GM19025 (cell line): ENCODE measurements at regions not wholly inside any gene's neighbourhood (a gene's known extent, or its start where the extent isn't known, plus 50 kb on each side); places are given as distances from the start of the nearest gene placed in this dataset.

ENCODE experiments used
- ATAC-seq: cut with Tn5 transposase; IDR thresholded peaks from one replicate; pipeline ENCODE4 v1.9.1; 2021; ENCODE audit warnings: mild to moderate bottlenecking, low read depth, moderate library complexity; ENCODE audit not compliant: unreplicated experiment

DNA sequence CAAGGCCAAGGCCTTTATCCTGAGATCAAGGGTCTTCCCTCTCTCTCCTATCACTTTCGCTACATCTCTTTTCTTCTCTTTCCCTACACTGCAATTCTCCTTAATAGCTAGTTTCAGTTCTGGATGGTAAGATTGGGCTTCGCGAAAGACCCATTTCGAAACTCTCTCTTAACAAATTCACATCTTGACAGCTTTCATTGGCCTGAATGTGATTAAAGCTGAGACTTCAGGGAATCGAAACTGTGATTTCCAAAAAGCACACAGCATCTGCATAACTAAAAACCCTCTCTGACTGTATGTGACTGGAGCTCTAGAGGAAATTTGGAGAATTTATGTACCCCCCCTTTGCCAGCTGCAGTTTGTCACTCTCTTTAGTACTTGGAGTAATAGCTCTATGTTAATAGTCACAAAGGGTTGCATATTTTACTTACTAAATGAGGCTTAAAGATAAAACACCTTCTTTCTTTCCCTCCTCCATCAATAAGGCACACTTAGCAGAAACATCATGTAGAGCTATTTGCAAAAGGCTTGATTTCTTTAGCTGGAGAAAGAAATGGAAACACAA, 105.3 kb upstream of the FAM20A start:
- no peak for ATAC-seq

DNA sequence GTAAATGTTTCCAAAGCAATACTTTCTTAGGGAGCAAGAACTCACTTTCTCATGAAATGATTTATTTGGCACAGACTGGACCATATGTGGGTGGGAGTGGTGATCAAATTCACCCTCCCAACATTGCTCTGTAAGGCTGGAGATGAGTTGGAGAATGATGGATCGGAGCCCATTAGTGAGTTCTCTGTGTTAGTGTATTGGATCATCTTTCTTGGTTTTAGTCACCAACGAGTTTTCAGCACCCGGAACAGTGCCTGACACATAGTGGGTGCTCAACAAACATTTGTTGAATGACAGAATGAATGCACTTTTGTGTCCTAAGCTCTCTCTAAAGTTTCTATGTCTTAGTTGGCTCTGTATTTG, 104.5 kb upstream of the FAM20A start:
- ATAC-seq = no peak

DNA sequence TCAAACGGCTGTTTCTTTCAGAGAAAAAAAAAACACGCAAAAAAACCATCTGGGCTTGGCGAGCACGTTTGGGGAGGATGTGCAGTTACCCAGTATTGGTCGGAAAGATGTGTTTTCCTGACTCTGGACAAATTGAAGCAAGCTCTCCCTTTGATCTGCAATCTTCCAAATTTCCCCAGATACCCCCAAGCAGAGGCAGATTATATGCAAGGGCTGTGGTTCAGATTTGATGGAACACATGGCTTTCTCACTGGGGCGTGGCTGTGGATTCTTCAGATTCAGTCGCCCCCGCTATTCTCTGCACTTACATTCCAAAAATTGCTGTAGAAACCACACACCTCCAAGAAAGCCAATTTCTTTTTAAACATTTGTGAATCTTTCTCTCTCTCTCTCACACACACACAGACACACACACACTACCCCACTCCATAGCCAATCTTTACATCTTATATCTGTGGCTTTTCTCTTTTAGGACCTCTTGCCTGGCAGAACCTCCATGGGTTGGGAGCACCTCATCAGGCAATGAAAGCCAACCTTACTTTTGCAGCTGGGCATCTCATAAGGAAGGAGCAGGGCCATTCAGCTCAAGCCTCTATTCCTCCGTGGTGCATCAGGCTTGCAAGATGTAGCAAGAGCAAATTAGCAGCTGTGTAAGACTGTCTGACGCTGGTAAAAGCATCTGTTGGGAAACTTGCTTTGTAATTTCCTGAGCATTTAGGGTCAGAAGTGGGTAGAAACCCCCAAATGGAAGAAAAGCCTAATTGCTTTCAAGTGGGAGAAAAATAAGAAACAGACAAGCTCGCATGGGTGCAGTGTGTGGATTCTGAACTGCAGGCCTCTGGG, 103.9 kb upstream of the FAM20A start:
- no peak for ATAC-seq

DNA sequence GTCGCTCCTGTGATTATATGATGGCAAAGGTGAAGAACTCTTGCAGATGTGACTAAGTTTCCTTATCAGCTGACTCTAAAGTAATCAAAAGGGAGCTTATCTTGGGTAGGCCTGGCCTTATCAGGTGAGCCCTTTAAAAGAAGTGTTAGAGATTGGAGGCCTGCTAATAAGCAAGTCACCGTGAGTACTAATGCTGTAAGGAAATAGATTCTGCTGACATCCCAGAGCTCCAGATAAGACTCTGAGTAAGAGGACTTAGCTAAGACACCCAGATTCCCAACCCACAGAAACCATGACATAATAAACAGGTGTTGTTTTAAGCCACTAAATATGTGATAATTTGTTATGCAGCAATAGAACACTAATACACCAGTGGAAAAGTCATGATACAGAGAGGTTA, 99.9 kb upstream of the FAM20A start:
- ATAC-seq = no peak

DNA sequence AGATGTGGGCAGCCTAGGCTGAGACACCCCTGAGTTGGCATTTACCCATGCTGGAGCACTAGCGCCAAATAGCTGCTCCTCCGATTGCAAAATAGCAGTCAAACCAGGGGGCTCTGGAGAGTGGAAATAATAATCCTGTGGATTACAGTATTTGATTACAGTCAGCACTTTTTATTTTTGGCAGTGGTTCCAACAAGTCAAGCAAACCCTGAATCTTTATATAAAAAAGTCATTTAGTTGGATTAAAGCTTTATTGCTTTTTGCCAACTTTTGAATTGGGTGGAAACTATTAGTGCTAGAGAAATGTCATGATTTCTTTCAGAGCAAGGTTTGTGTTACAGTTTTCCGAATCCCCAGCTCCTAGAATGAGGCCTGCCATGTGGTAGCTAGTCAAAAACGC, 99.3 kb upstream of the FAM20A start:
- no peak for ATAC-seq

DNA sequence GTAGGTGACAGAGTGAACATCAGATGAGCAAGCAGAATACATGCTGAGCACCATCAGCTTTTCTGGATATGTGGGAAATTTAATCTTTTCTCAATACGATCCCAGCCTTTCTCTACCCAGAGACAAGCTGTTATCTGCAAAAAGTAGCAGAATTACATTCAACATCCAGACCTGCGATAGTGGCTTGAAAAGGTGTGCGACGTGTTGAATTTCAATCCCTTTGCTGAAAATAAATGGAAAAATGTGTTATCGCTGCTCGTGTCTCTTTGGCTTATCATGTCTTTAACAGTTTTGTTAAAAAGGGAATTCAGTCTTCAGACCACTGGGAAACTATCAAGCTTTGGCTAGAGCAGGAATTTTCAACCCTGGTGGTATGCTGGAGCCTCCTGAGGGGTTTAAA, 98.8 kb upstream of the FAM20A start:
- no peak for ATAC-seq

DNA sequence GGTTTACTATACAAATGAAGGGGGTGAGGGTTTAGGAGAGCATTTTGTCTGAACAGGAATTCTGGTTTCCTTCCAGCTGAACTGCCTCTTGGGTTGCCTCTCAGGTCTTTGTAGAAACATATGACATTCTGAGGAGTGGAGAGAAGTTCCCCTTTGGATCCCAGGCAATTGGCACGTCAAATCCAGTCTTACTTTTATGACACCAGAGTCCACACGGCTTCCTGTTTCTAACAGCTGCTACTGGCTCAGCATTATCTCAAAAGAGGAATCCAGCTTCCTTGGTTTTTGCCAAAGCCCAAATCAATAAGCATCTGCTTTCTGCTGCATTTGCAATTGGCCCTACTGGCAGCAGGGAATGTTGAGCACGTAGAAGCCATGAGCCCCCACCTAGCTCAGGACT, 97.6 kb upstream of the FAM20A start:
- no peak for ATAC-seq

DNA sequence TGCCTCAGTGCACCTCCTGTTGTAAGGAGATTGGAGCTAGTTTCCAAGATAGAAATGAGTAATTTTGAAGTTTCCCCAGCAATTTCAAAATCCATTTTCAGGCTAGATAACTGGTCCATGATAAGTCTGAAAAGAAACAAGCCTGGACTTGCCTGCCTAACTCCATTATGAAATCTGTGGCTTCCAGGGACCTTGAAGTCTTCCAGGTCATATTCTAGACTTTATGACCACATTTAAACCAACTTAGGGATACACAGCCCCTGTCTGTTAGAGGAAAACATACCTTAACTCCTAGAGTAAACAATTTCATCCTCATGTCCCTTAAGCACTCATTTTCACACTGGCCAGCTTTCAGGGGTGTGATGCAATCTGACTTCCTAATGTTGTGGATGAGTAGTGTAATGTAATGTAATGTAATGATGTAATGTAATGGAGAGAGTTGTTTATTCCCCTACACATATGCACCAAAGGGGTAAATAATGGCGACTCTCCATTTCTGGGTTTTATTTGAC, 96.7 kb upstream of the FAM20A start:
- no peak for ATAC-seq

DNA sequence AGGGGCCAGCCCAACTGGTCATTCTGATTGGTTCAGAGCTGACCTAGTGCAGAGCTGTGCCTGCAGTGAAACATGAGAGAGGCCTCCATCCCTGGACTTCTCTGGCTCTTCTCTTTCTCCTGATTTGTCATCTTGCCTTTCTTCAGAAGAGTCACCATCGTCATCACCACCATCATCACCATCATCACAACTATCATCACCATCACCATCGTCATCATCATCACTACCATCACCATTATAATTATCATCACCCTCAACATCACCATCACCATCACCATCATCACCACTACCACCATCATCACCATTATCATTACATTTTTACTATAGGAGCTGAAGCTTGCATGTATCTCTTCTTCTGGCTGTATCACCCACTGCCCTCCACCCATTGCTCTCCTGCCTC, 94.5 kb upstream of the FAM20A start:
- no peak for ATAC-seq

DNA sequence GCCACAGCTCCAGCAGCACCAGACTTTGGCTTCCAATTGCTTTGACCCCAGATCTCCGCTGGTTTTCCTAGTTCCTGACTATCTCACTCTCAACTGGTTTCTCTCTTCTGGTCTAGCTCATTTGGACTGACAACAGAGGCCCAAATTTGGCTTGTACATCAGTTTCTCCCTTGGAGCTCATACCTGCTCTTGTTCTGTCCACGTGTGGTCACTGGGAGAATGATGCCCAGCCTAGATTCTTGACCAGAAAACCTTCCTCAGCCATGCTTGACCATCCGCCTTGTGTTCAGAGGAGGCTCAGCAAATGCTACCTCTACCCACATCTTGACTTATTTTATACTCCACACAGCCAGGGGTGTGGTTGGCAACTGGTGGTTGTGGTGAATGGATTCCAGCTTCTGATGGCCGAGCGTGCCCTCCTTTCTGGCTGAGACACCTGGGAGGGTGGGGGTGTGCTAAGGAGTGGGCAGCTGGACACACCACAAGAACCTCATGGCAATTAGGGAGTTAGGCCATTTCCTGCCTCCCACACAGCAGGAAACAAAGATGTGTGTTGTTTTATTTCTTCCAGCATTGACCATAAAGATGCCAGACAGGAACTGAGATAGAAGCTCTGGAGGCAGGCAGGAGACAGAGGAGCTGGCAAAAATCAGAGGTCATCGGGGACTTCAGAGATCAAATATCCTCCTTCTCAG, 93.8 kb upstream of the FAM20A start:
- no peak for ATAC-seq

DNA sequence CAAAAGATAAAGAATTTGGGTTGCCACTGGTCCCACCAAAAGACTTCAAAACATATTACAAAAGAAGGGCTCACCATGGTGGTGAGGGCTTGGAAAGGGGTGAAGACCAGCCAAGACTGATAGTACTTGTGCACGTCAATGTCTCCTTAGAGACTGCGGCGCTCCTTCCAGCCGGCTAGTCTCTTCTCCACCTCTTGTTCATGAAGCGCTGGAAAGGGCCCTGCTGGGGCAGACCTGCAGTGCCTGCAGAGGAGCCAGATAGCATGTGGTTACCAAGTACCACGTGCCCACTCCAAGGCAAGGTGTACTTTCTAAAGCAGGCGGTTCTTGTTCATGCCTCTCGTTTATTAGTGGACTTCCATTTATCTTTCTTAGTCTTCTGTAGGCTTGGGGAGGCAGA, 92.7 kb upstream of the FAM20A start:
- ATAC-seq = no peak

DNA sequence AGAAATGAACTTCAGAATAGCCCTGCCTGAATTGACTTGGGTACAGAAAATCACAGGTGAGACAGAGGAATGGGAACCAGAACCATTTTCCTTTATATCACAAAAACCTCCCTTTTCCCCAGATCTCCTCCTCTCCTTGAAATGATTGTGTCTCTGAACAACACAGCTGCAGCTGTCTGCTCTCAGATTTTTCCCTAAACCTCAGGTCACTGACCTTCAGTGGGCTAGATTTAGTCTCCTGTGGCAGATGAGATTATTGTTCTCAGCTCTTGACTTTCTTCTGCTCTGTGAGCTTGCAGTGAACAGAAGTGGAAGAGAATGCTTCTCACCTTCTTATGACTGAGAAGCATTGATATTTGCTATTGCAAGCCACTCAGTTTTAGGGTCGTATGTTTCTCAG, 92.3 kb upstream of the FAM20A start:
- ATAC-seq = no peak

DNA sequence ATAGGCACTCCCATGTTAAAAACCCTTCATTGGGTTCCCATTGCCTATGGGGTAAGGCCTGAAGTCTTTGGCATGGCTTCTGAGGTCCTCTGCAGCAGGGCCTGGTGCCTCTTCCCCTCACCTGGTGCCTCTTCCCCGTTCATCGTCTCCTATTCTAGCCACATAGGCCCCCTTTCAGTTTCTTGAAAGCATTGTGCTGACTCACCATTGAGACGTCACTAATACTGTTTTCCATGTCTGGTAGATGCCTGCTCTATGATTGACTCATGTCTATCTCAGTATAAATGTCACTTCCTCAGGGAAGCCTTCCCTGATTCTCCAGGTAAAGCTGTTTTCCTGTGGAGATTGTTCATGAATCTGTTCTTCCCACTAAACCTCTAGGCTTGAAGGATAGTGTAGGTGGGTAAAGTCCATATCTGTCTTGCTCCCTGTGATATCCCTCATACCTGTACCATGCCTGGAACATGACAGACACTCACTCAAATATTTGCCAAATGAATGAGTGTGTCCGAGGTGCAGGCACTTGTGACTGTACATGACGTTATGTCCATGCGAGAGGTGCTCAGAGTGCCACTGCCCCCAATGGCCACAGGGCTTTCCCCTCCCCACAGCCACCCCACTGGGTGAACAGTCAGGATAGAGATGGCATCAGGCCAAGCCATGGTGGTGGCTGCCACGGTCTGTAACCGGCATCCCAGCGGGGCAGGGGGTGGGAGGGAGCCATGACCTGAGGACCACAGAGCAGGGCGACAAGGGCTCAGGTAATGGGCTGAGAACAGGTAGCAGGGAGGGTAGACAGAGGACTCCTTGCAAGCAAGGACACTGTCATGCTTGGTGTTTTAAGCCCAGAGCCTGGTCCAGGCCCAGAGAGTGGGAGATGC, 85.2 kb upstream of the FAM20A start:
- no peak for ATAC-seq

DNA sequence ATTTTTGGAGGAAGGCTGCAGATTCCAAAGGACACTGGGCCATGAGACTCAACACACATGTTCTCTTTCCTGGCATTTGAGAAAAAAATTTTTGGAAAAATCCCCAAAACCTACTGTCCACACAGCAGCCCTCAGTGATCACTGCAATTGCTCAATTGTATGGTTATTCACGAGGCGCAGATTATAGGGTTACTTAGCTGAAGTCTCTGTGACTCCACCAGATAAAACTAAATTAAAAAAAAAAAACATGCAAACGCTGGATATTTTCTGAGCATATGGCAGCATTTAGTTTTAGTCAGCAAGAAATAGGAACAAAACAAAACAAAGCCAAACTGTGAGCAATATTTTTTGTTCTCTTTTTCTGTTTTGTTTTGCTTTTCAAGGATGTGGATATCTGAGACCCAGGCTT, 83.8 kb upstream of the FAM20A start:
- no peak for ATAC-seq

DNA sequence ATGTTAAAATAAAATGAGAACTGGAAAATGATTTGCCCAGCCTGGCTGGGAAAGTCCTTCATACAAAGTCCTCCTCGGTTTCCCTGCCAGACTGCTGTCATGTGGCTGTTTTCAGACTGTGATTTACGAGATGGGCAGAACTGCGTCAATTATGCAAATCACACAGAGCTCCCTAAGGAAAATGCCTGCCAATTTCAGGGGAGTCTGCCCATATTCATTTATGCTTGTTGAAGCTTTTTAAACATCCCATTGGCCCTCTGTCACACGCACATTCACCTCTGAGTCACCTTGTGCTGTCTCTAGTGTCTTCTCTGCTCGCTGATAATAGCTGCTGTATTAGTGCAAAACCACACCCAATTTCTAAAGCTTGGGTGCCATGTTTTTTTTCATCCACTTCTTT, 81.7 kb upstream of the FAM20A start:
- no peak for ATAC-seq

DNA sequence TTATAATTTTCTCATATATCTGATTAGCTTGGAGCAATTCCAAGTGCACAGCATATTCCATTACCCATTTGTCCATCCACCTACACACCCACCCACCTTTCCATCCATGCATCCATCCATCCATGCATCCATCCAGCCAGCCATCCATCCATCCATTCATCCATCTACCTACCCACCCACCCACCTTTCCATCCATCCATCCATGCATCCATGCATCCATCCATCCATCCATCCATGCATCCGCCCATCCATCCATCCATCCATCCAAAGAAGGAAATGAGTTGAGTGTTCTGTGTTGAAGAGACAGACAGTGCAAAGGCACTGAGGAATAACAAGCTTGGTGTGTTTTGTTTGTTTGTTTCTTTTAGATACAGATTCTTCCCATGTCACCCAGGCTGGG, 78.7 kb upstream of the FAM20A start:
- ATAC-seq = no peak

DNA sequence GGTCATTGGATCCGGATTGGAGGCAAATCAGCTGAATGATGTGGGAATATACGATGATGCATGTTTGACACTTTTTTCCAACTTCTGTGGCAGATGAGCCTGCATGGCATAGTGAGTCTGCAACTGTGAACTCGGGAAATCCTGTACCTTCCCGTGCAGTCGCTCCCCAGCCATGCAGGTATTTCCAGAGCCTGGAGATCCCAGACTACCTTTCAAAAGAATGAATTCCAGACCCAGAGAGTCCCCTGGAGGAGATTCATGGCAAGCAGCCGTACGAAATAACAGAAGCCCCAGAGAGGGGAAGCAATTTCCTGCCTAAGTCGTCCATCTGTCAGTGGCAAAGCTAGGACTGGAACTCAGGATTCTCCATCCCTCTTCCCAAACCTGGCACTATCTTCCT, 75.7 kb upstream of the FAM20A start:
- no peak for ATAC-seq

DNA sequence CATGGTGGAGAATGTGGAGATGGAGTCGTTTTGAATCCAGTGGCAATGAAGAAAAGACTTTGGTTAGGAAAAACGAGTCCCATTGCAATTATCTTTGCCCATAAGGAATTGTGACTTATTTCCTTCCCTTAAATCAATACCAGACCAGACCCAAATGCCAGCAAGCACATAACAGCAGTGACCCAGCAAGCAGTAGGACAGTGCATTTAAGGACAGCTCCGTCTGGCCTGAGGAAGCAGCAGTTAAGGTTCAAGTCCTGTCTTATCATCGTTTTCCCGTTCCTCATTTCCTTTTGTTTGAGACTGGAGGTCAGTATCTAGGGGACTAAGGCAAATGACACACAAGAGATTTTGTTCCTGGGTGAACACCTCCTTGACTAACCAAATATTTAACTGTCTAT, 74.6 kb upstream of the FAM20A start:
- ATAC-seq = no peak

DNA sequence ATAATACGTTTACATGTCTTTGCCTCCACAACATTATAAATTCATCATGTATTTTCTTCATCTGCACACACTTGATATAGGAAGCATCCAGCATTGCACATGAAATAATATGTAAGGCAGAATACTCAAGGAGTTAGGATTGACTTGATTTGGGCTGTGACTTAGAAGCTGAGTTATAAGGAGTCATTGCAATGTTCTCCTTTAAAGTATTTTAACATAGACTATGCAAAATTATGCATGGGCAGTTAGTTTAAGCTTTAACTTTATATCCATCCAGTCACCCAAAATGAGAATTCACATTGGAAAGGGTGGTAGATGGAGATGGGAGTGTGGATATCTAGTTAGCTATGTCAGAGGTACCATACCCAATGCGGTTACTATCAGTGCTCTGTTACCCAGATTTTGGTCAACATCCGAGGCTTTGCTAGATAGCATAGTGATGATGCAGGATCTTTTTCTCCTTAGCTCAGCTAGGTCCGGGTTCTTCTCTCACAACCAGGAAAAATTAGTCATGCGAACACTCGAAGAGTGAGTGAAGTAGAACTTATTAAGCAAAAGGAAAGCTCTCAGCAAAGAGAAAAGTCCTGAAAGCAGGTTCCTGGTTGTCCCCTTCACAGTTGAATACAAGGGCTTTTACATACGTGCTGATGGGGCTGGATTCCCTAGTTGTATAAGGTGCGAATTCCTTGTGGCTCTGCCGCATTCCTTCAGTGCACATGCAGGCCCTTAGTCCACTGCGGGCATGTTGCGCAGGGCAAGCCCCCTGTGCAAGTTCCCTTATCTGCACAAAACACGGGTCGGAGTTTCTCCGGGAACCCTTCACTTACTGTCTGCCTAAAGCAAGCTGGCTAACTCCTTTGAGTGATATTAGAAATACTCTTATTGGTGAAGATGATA, 73.1 kb upstream of the FAM20A start:
- no peak for ATAC-seq
